ENCODE measurements at regions not wholly inside any gene's neighbourhood (a gene's known extent, or its start where the extent isn't known, plus 50 kb on each side); places are given as distances from the start of the nearest gene placed in this dataset.
A peak's percentile ranks its signal among the peaks of the same experiment; 100 is the strongest.
"Not testable (repeated sequence)": the region's sequence is repeated elsewhere in the genome, so short reads cannot be mapped to it uniquely, and the experiment has no call there.

- no peaks in the 10 kb centered on the region for H3K36me3 ChIP-seq (ENCODE audit: control insufficient read depth, insufficient read depth, low read length)
- H3K4me1 ChIP-seq (ENCODE audit: control insufficient read depth, insufficient read depth, low read length), result no peaks in the 10 kb centered on the region
- no peaks in the 10 kb centered on the region for H3K9me3 ChIP-seq (ENCODE audit: control insufficient read depth, insufficient read depth, low read length)
- no peak for DNase-seq (ENCODE audit: low read depth in 4 of 6, low spot score in 6 of 6)
- H3K27me3 ChIP-seq (ENCODE audit: control insufficient read depth, insufficient read depth, low read length), result no peaks in the 10 kb centered on the region
- H3K27ac ChIP-seq (ENCODE audit: low read depth, low read length), result no peak overlapping the region
- H3K4me3 ChIP-seq (ENCODE audit: low read depth, low read length), result no peak overlapping the region
These were observed 95.4 kb downstream of the ALG10B start for GRCh38 chr12:38411946-38412345.

- no peaks in the 10 kb centered on the region for H3K36me3 ChIP-seq (ENCODE audit: control insufficient read depth, insufficient read depth, low read length)
- H3K27me3 ChIP-seq (ENCODE audit: control insufficient read depth, insufficient read depth, low read length), result no peaks in the 10 kb centered on the region
- no peak for DNase-seq (ENCODE audit: low read depth in 4 of 6, low spot score in 6 of 6)
- H3K27ac ChIP-seq (ENCODE audit: low read depth, low read length), result no peak overlapping the region
- H3K4me3 ChIP-seq (ENCODE audit: low read depth, low read length), result no peak overlapping the region
- no CpG with 5 or more reads among the region's 1 CpG for WGBS (ENCODE audit: insufficient coverage)
- no peaks in the 10 kb centered on the region for H3K4me1 ChIP-seq (ENCODE audit: control insufficient read depth, insufficient read depth, low read length)
- H3K9me3 ChIP-seq (ENCODE audit: control insufficient read depth, insufficient read depth, low read length), result no peaks in the 10 kb centered on the region
These were observed 100.5 kb downstream of the ALG10B start for GRCh38 chr12:38417101-38417500.

- Histone ChIP-seq H3K27ac (ENCODE audit: low read depth, low read length) (no peak overlapping the region), H3K4me1 (ENCODE audit: control insufficient read depth, insufficient read depth, low read length) (no peaks in the 10 kb centered on the region), H3K4me3 (ENCODE audit: low read depth, low read length) (no peak overlapping the region), H3K36me3 (ENCODE audit: control insufficient read depth, insufficient read depth, low read length) (no peaks in the 10 kb centered on the region), H3K9me3 (ENCODE audit: control insufficient read depth, insufficient read depth, low read length) (no peaks in the 10 kb centered on the region), H3K27me3 (ENCODE audit: control insufficient read depth, insufficient read depth, low read length) (no peaks in the 10 kb centered on the region)
- DNase-seq (ENCODE audit: low read depth in 4 of 6, low spot score in 6 of 6), result no peak
- WGBS (ENCODE audit: insufficient coverage), result no CpG with 5 or more reads among the region's 1 CpG
These were observed 107.9 kb downstream of the ALG10B start for GRCh38 chr12:38424436-38424835.

DNA sequence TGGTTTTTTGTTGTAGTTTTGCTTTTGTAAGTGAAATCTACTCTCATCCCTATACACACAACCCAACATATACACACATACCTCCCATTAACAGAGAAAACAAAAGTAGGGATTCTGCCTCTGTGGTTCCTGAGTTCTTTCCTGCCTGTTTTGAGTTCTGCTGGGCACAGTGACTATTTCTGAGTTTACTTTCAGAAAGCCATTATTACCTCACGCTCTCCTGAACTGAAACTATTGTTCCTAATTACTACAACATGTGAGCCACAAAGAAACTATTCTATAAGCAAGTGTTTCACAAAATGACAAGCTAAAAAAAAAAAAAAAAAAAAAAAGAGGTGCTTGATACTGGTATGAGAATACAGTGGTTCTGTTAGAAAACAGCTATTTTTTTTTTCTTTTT, 110.9 kb downstream of the ALG10B start:
- no CpG with 5 or more reads among the region's 1 CpG for WGBS (ENCODE audit: insufficient coverage)
- peak in 1 of 6 donors; percentile 8 for DNase-seq (ENCODE audit: low read depth in 4 of 6, low spot score in 6 of 6)
- H3K4me3 ChIP-seq (ENCODE audit: low read depth, low read length), result no peak overlapping the region

GRCh38 chr12:38431921-38432320, 115.3 kb downstream of the ALG10B start:
- no peak overlapping the region for H3K27ac ChIP-seq (ENCODE audit: low read depth, low read length)
- no peak overlapping the region for H3K4me3 ChIP-seq (ENCODE audit: low read depth, low read length)
- H3K4me1 ChIP-seq (ENCODE audit: control insufficient read depth, insufficient read depth, low read length), result no peaks in the 10 kb centered on the region
- WGBS (ENCODE audit: insufficient coverage), result 83% methylated on average over 1 of the region's 1 CpG
- H3K27me3 ChIP-seq (ENCODE audit: control insufficient read depth, insufficient read depth, low read length), result no peaks in the 10 kb centered on the region
- DNase-seq (ENCODE audit: low read depth in 4 of 6, low spot score in 6 of 6), result no peak
- no peaks in the 10 kb centered on the region for H3K36me3 ChIP-seq (ENCODE audit: control insufficient read depth, insufficient read depth, low read length)
- H3K9me3 ChIP-seq (ENCODE audit: control insufficient read depth, insufficient read depth, low read length), result no peaks in the 10 kb centered on the region

More for the DNA sequence above, 110.9 kb downstream of the ALG10B start:
- H3K4me1 ChIP-seq (ENCODE audit: control insufficient read depth, insufficient read depth, low read length), result no peaks in the 10 kb centered on the region
- H3K36me3 ChIP-seq (ENCODE audit: control insufficient read depth, insufficient read depth, low read length), result no peaks in the 10 kb centered on the region
- H3K27me3 ChIP-seq (ENCODE audit: control insufficient read depth, insufficient read depth, low read length), result no peaks in the 10 kb centered on the region
- H3K9me3 ChIP-seq (ENCODE audit: control insufficient read depth, insufficient read depth, low read length), result no peaks in the 10 kb centered on the region
- H3K27ac ChIP-seq (ENCODE audit: low read depth, low read length), result no peak overlapping the region

GRCh38 chr12:38441871-38442281, 125.3 kb downstream of the ALG10B start:
- H3K4me3 ChIP-seq (ENCODE audit: low read depth, low read length); H3K27me3 ChIP-seq (ENCODE audit: control insufficient read depth, insufficient read depth, low read length); DNase-seq (ENCODE audit: low read depth in 4 of 6, low spot score in 6 of 6); H3K27ac ChIP-seq (ENCODE audit: low read depth, low read length); H3K4me1 ChIP-seq (ENCODE audit: control insufficient read depth, insufficient read depth, low read length); H3K9me3 ChIP-seq (ENCODE audit: control insufficient read depth, insufficient read depth, low read length); H3K36me3 ChIP-seq (ENCODE audit: control insufficient read depth, insufficient read depth, low read length): not testable (repeated sequence)
- 92% methylated on average over 20 of the region's 20 CpGs for WGBS (ENCODE audit: insufficient coverage)

GRCh38 chr12:38445040-38445439, 128.5 kb downstream of the ALG10B start:
- DNase-seq (ENCODE audit: low read depth in 4 of 6, low spot score in 6 of 6), result no peak
- no peak overlapping the region for H3K27ac ChIP-seq (ENCODE audit: low read depth, low read length)
- H3K9me3 ChIP-seq (ENCODE audit: control insufficient read depth, insufficient read depth, low read length), result no peaks in the 10 kb centered on the region
- H3K36me3 ChIP-seq (ENCODE audit: control insufficient read depth, insufficient read depth, low read length), result no peaks in the 10 kb centered on the region
- WGBS (ENCODE audit: insufficient coverage), result 100% methylated on average over 1 of the region's 2 CpGs
- H3K27me3 ChIP-seq (ENCODE audit: control insufficient read depth, insufficient read depth, low read length), result no peaks in the 10 kb centered on the region
- H3K4me3 ChIP-seq (ENCODE audit: low read depth, low read length), result no peak overlapping the region
- no peaks in the 10 kb centered on the region for H3K4me1 ChIP-seq (ENCODE audit: control insufficient read depth, insufficient read depth, low read length)

DNA sequence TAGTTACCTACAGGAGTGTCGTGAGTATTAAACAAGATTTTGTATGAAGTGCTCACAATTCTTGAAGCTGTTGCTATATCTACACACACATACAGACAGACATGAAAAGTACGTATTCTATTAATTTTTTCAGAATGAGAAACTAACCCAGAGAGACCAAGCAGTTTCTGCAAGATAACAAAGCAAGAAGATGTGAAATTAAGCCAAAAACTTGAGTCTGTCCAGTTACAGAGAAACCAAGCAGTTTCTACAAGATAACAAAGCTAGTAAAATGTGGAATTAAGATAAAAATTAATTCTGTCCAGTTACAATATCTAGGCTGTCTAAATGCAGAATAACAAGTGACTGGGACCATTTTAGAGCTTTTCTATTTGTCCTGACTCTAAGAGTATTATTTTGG, 132.4 kb downstream of the ALG10B start:
- no peaks in the 10 kb centered on the region for H3K4me1 ChIP-seq (ENCODE audit: control insufficient read depth, insufficient read depth, low read length)
- no CpG with 5 or more reads among the region's 2 CpGs for WGBS (ENCODE audit: insufficient coverage)
- no peaks in the 10 kb centered on the region for H3K9me3 ChIP-seq (ENCODE audit: control insufficient read depth, insufficient read depth, low read length)
- no peaks in the 10 kb centered on the region for H3K36me3 ChIP-seq (ENCODE audit: control insufficient read depth, insufficient read depth, low read length)
- H3K27me3 ChIP-seq (ENCODE audit: control insufficient read depth, insufficient read depth, low read length), result no peaks in the 10 kb centered on the region
- no peak overlapping the region for H3K27ac ChIP-seq (ENCODE audit: low read depth, low read length)
- DNase-seq (ENCODE audit: low read depth in 4 of 6, low spot score in 6 of 6), result no peak
- no peak overlapping the region for H3K4me3 ChIP-seq (ENCODE audit: low read depth, low read length)

- no CpG with 5 or more reads among the region's 2 CpGs for WGBS (ENCODE audit: insufficient coverage)
- Histone ChIP-seq H3K4me1 (ENCODE audit: control insufficient read depth, insufficient read depth, low read length) (no peaks in the 10 kb centered on the region), H3K4me3 (ENCODE audit: low read depth, low read length) (no peak overlapping the region), H3K27me3 (ENCODE audit: control insufficient read depth, insufficient read depth, low read length) (no peaks in the 10 kb centered on the region), H3K27ac (ENCODE audit: low read depth, low read length) (no peak overlapping the region), H3K36me3 (ENCODE audit: control insufficient read depth, insufficient read depth, low read length) (no peaks in the 10 kb centered on the region), H3K9me3 (ENCODE audit: control insufficient read depth, insufficient read depth, low read length) (no peaks in the 10 kb centered on the region)
- peak in 2 of 6 donors; percentile 17 to 28 for DNase-seq (ENCODE audit: low read depth in 4 of 6, low spot score in 6 of 6)
These were observed 140.1 kb downstream of the ALG10B start for GRCh38 chr12:38456537-38457120.

GRCh38 chr12:38465020-38465419, 148.4 kb downstream of the ALG10B start:
- H3K36me3 ChIP-seq (ENCODE audit: control insufficient read depth, insufficient read depth, low read length), result no peaks in the 10 kb centered on the region
- WGBS (ENCODE audit: insufficient coverage), result 35% methylated on average over 4 of the region's 5 CpGs
- DNase-seq (ENCODE audit: low read depth in 4 of 6, low spot score in 6 of 6), result peak in 2 of 6 donors; percentile 30 to 51
- H3K27ac ChIP-seq (ENCODE audit: low read depth, low read length), result no peak overlapping the region
- H3K4me3 ChIP-seq (ENCODE audit: low read depth, low read length), result no peak overlapping the region
- no peaks in the 10 kb centered on the region for H3K4me1 ChIP-seq (ENCODE audit: control insufficient read depth, insufficient read depth, low read length)
- H3K27me3 ChIP-seq (ENCODE audit: control insufficient read depth, insufficient read depth, low read length), result no peaks in the 10 kb centered on the region
- no peaks in the 10 kb centered on the region for H3K9me3 ChIP-seq (ENCODE audit: control insufficient read depth, insufficient read depth, low read length)

Measured in spinal cord (tissue), 9 donors.